ENCODE measurements at regions not wholly inside any gene's neighbourhood (a gene's known extent, or its start where the extent isn't known, plus 50 kb on each side); places are given as distances from the start of the nearest gene placed in this dataset.

DNA sequence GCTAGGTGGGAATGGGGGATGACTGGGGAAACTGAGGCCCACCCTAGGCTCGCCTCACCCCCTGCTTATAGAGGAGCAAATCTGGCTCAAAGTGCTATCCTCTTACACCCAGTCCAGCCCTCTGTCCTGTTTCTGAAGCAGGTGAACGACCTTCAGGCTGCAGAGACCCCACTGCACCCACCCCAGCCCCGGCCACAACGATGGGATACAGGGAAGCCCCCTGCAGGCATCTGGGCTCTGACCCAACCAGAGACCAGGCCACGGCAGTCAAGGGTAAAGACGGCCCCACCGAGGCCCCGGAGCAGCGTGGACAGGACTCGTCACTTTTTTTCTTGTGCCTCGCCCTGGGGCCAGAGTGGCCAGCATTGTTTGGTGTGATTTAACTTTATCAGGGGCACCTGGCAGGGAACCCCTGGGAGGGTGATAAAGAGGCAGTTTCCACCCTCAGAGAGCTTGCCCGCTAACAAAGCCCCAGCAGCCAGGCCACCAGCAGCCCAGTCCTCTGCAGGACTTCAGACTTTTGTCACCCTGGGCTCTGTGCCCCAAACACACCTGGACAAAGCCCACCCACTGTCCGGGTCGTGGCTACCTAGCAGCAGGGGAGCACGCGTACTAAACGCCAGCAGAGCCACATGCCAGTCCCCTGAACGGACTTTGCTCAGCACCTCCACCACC is 612.6 kb downstream of the TBC1D22A start:
- no peak for DNase-seq

DNA sequence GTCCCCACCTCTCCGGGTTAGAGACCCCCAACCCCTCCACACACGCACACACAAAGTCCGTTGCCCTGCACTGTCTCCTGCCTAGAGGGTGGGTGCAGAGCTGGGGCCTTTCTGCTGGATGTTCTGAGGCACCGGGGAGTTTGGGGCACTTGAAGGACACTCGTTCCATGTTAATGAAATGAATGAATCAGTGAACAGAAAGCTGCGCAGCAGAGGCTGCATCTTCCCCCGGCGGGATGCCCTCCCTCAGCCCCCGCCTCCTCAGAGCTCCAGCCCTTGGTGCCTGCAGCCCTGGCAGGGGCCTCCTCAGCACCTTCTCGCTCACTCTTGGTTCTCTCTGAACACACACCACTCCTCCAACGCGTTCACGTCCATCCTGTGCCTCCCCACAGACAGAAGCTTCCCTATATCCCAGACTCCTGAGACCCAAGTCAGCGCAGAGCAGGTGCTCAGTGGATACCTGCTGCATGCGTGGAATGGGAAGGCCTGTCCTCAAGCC is 611.9 kb downstream of the TBC1D22A start:
- no peak for DNase-seq

DNA sequence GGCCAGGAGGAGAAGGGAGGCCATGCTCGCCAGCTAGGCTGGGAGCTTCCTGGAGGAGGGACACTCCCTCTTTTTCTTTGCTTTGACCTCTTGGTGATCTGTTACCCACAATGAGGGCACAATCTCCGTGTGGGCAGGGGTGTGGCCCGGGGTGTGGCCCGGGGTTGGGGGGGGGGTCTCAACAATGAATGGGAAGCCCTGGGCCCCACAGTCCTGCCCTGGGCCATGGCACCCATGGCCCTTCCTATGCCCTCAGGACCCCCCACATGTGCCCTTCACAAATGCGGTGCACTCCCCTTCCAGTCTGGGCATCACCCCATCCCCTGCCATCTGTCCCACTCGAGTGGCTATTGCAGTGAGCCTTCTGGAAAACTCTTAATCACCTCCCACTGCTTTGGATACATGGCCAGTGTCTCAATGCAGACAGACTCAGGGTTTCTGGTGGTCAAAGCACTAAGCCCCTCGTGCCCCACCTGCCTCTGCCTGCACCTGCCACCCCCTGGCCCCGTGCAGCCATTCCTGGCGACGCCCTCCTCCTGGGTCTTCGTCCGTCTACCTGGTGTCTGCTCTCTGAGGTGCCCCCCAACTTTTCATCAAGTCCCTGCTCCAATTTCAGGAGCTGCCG is 611.3 kb downstream of the TBC1D22A start:
- DNase-seq = no peak

DNA sequence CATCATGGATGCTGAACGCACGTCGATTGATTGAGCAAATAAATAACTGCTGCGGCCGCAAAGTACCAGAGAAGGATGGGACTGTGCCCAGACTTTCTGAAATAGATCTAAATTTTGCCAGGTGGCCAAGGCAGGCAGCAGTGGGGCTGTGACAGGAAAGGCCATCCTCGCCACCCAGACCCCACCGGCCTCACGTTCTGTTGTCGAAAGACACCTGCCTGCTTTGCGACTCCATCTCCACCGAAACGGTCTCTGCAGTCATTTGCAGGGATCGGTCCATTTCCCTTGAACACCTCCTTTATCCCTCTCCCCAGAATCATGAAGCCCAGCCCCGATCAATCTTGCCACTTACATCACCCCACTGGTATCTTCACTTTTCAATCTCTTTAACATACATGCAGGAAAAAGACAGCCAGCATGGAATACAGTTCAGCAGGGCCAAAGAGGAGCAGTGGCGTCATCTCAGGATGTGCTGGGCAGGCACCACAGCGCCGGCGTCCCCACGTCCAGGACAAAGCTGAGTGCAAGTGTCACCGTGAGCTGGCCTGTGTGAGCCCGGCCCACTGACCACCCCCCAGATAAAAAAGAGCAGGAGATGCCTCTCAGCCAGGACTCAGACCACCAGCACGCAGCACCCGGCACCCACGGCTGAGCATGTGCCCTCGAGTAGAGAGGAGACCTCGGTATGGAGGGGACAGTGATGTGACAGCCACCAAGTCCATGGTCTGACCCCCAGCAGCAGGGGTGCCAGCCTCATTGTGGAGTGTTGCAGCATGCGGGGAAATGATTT is 610.3 kb downstream of the TBC1D22A start:
- no peak for DNase-seq

DNA sequence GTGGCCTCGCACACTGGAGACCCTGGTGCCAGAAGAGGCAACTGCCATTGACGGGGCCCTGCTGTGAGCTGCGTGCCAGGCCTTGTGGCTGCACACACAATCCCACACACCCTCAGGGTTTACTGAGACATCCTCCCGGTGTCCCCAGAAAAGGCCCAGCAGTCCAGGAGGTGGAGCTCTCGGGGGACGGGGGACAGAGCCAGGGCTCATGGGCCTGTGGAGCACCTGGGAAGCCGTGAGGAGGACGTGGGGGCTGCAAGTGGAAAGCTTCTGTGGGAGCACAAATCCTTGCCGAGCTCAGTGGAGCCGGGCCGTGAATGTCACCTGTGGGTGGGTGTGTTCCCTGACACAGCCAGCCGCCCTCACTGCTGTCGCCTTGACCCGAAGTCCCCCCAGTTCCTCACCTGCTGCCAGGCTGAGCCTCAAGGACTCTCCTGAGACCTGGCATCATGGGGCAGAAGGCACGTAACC is 609.7 kb downstream of the TBC1D22A start:
- DNase-seq = no peak

DNA sequence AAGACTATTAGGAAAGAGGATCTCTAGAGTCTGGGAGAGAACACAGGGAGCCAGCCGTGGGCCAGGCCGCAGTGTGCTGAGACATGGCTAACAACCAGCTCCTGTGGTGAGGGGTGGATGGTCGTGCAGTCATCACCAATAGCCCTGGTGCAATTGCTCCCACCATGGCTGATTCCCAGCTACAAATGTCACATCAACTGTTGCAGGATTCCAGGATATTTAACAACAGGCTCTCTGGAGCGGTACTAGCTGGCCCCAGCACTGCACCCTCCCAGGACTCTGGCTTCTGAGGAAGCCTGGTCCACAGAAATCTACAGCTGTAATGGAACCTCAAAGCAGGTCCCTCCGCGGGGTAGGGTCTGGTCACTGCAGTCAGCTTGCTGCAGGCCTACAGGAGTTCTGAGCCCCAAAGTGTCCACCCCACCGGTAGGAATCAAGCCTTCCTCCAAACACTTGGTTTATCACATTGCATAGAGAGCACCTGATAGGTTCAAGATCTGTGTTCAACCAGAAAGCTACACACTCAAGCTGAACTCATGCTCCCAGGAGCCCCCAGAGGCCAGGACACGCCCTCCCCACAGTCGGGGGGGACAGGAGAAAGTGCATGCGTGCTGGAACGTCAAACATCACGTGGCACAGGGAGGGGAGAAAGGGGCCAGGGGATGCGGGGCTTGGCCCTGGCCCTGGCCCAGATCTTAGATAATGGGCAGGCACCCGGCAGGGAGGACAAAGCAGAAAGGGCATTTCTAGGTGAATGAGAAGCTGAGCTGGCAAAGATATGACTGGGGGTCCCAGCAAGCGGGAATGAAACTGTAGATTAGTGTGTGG is 609.0 kb downstream of the TBC1D22A start:
- no peak for DNase-seq

DNA sequence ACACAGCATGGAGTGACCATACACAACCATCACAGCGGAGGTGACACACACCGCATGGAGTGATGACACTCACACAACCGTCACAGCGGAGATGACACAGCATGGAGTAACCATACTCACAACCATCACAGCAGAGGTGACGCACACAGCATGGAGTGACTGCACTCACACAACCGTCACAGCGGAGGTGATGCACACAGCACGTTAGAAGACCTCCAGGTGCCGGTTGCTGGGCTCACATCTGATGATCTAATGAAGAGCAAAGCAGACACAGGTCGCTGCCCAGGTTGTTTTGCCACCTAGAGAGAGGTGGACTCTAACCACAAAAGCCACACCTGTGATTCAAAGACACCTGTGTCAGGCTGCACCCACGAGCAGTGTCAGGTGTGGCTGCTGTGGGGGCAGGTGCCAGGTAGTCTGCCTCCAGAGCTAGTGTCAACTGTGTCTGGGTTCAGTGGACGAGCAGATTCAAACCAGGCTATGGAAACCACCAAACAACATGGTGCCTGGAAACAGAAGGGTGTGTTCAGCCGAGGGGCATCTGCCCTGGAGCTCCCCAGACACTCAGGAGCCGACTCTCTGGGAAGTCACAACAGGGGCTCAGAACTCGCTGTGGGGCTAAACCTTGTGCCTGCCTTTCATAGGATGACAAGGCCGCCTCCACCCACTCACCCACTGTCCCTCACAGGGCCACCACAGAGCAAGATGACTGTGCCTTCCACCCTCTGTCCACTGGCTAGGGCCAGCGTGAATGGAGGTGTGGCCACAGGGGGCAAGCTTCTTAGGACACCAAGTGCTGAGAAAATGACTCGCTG is 608.2 kb downstream of the TBC1D22A start:
- no peak for DNase-seq

DNA sequence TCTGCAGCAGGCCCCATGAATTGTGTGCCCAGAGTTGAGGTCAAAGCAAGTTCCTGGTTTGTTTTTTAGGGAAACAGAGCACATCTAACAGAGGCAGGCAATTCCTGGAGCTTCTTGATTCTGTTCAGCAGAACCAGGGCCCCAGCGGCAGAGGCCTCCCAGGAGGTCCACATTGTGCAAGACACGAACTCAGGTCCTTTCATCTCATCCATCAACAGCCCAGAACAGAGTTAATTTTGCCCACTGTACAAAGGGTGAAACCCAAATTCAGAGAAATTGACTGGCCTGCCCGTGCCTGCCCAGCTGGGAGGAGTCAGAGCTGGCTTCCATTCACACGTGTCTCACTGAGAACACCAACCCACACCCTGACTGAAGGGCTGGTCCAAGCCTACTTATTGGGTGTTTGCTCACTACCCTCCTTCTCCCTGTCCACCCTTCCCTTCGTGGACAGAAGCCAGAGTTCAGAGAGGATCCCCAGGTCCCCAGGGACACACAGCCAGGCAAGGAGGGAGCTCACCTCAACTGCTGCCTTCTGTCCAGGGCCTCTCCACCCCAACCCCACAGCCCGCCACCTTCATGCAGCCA is 607.1 kb downstream of the TBC1D22A start:
- no peak for DNase-seq

DNA sequence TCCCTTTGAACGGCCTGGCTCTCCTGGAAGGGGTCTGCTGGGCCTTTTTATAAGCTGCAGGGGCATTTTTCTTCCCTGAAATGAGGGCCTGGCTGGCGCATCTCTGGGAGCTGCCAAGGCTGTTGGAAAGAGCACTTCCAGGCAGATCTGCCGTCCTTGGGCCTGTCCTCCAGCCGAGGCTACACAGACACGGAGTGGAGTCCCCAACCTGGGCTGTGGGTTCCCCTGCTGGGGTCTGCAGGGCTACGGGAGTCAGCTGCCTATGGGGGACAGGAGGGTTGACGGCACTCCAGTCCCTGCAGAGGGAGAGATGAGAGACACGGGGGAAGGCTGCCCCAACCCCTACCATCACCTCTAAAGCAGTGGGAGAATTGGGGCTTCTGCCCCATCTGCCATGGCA is 606.6 kb downstream of the TBC1D22A start:
- no peak for DNase-seq

DNA sequence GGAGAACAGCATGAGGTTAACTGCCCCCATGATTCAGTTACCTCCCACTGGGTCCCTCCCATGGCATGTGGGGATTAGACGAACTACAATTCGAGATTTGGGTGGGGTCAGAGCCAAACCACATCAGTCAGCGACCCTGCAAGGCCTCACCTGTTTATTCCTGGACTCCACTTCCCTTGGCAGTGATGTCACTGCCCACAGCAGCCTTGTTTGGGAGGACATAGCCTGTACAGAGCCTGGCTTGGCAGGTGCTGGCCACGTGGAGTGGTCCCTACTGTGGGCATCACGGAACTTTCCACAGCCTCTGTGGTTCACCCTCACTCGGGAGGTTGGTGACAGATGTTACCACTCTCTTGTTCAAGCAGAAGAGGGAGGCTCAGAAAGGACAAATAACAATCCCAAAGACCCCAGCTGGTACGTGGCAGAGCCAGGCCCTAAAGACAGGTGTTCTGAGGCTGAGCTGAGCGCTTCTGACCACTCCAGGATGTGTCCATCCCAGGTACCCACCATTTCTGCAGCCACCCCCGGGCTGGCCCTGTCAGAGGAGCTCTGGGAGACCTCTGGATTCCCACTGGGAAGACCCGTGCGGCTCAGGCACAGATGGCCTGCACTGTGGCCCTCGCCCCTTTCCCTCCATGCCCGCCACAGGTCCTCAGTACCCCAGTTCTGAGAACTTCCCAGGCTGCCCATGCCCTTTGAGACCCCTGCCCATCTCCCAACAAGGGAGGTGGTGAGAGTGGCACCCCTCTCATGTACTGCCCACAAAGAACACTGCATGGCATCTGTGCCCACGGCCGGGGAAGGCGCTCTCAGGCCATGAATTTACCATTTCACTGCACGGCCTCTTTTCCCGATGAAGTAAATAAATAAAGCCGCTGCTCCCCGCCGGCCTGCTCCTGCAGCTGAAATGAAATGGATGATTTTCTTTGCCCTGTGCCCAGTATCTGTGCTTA is 605.8 kb downstream of the TBC1D22A start:
- no peak for DNase-seq

DNA sequence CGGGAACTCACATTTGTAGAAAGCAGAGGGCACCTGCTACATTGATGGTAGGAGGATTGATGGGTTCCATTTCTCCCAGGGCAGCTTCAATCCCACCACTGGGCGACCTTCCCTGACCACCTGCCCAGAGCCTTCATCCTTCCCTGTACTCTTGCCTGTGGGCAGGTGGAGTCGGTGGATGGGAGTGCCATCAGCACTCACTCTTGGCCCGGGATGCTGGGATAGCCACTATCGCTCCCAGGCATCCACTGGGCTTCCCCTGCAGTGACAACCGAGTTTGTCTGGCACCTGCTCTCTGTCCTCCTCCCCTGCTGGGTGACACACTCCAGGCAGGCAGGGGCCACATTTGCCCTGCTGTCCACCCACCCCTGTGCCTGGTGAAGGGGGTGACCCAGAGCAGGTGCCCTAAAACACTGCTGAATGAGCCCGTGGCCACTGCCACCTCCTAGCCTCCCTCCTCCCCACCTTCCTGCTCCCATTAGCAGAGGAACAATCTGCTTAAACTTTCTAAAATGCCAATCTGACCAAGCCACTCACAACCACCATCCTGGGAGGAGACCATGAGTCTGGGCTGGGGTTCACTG is 604.7 kb downstream of the TBC1D22A start:
- no peak for DNase-seq

DNA sequence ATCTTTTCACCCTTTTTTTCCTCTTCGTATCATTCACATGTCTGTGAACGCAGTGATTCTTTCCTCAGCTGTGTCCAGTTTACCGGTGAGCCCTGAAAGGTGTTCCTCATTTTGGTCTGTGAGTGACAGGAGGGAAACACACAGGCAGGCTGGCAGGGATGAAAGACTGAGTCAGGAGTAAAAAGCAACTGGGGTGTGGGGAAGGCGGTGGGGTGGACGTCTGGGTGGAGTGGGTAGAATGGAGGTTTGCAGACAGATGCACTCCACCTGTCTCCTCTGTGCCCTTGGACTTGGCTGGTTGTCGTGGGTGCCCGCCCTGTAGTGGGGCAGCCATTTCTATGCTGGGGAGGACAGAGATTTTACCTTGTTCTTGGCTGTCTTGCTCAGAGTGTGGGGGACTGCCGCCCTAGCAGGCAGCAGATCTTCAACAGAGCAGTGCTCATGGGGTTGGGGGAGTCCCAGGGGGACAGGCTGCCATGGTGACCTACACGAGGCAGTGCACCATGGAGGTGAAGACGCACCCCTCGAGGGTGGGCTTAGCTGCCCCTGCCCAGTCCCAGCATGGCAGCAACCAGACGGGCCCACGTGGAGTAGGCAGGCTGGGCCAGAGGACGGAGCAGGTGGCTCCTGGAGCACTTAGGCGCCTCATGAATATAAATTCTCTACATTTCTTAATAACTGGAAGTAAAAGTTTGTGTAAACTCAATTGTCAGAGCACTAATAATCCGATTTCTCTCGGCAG is 603.7 kb downstream of the TBC1D22A start:
- DNase-seq = no peak

DNA sequence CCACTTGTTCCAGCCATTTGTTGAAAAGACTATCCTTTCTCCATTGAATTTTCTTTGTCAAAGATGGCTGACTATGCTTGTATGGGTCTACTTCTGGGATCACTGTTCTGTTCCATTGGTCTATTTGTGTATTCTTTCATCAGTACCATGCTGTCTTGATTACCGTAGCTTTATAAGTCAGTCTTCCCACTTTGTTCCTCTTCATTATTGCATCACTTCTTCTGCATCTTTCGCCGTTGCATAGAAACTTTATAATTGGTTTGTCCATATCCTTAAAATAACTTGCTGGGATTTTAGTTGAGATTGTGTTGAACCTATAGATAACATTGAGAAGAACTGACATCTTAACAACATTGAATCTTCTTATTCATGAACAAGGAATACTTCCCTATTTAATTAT is 598.8 kb downstream of the TBC1D22A start:
- no peak for DNase-seq

DNA sequence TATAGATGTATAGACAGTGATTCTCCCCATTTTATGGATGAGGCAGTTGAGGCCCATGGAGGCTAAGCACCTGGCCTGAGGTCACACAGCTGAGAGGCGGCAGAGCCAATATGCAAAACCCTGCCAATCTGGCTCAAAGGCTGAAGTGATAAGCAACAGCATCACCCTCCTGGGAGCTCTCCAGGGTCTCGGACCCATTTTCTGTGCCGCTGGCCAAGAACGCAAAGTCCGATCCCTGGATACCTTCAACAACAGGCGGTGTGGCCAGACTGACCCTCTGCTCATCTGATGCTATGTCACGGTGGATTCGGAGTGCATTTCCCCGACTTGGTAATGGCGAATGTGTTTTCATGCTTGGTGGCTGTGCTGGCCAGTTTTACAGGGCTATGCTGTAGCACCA is 595.0 kb downstream of the TBC1D22A start:
- DNase-seq = no peak

DNA sequence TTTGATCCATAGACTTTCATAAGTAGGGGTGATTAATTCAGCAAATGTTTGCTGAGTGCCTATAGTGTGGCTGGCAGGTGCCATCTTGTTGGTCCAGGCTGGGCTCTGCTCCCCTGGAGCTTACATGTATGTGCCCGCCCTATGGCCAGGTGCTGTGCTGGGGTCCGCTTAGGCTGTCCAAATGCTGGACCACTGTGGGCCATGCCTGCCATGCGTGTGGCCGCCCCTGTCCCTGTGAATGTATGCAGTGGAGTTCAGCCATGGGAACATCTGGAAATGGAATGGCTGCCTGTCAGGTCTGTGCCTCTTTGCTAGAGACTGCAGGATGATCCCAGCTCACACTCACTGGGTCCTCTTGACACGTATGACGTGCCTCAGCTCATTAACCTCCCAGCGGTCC is 594.6 kb downstream of the TBC1D22A start:
- no peak for DNase-seq

DNA sequence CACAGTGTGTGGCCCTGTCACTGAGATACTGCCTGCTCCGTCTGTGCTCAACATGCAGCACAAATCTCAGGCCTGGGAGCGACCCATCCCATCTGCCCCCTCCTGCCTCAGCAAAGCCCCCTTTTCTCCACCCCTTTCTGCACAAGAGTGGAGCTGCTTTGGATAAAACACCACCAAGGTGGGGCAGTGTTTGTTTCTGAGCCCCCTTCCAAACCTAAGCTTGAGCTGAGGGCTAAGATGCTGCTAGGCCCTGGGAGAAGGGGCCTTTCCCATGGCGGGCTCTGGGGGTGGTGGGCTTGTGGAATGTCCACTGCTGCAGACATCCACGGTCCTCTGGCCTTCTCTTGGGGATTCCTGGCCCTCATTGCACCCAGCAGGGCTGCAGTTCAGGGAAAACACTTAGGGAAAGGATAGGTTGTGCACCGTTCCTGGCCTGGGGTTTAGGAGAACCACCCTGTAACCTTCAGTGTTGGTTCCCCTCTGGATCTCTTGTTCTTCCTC is 594.1 kb downstream of the TBC1D22A start:
- DNase-seq = no peak

DNA sequence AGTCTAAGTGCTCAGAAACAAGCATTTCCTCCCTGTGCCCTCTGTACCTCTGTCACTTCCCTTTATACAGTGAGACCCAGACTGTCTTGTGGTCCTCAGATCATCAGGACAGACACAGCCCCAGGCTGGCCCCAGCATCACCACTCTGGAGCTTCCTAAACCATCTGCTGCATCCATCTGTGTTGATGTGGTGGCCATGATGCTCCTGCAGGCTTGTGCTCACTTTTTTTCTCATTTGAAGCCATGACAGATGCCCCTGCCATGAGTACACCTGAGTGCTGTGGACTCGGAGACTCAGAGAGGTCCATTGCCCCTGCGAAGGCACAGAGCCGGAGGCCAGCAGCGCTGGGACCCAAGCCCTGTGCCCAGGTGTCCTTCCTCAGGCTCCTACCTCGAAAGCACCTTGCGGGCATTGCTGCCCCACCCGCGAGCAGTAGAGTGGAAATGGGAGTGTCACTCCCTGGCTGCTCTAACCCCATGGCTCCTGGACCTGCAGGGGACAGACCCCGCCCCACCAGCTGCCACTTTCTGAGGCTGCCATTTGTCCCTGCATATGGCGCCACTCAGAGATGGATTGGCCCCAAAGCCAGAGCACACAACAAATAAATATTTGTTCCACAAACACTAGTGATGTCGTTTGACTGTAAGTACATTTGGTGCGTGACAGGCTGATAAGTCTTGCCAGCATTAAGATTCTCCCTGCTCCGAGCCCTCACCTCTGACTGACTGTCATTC is 593.5 kb downstream of the TBC1D22A start:
- DNase-seq = no peak

DNA sequence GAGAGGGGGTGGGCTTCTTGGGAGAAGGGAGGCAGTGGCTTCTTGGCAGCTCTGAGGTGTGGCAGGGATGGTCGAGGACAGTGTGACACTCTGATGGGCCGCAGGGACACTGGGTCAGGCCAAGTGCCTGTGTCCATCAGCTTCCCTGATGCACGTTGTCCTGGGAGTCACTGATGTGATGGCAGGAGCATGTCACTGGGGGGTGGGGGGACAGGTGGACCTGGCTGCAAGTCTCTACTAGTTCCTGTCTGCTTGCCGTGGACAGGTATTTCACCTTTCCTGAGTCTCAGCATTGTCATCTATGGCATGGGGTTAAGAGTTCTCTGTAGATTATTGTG is 592.9 kb downstream of the TBC1D22A start:
- no peak for DNase-seq
